Neutrophil (primary cell): ENCODE measurements at regions not wholly inside any gene's neighbourhood (a gene's known extent, or its start where the extent isn't known, plus 50 kb on each side); places are given as distances from the start of the nearest gene placed in this dataset.

Experiments
- H3K27ac ChIP-seq: fragments of 200-600 bp; sonication (generic); 2 replicates; pipeline ENCODE4 v1.5.1; 2016; ENCODE audit warnings: mild to moderate bottlenecking, moderate library complexity
- H3K27me3 ChIP-seq: fragments of 200-600 bp; sonication (generic); 2 replicates; pipeline ENCODE4 v1.6.0; 2016; ENCODE audit warnings: mild to moderate bottlenecking
- H3K36me3 ChIP-seq: fragments of 200-600 bp; sonication (generic); 2 replicates; pipeline ENCODE4 v1.5.1; 2017
- H3K4me1 ChIP-seq, 2 experiments: fragments of 200-600 bp in 1 of 2; sonication (generic) in 1 of 2; 1 replicate in 1 of 2; 2 replicates in 1 of 2; pipeline versions ENCODE4 v1.5.1 to v1.6.1; 2013 to 2016; ENCODE audit warnings: low read depth in 1 of 2, low read length in 1 of 2, mild to moderate bottlenecking in 1 of 2, moderate library complexity in 1 of 2; ENCODE audit not compliant: control insufficient read depth in 1 of 2, insufficient read depth in 1 of 2
- H3K4me3 ChIP-seq, 2 experiments: fragments of 200-600 bp in 1 of 2; sonication (generic) in 1 of 2; 1 replicate in 1 of 2; 2 replicates in 1 of 2; pipeline ENCODE4 v1.5.1; 2013 to 2016; ENCODE audit warnings: low read depth in 1 of 2, low read length in 1 of 2, mild to moderate bottlenecking in 1 of 2, moderate library complexity in 1 of 2
- H3K9me3 ChIP-seq: fragments of 200-600 bp; sonication (generic); 2 replicates; pipeline ENCODE4 v1.5.1; 2016
- CTCF ChIP-seq: fragments of 200-600 bp; sonication (generic); IDR thresholded peaks from 2 replicates; pipeline ENCODE4 v1.5.1; 2016; ENCODE audit warnings: antibody characterized with exemption

GRCh38 chr12:91968777-91969171, 176.9 kb downstream of the BTG1 start:
- H3K27me3 ChIP-seq = no peaks in the 10 kb centered on the region
- no peaks in the 10 kb centered on the region for H3K4me1 ChIP-seq
- no peaks in the 10 kb centered on the region for H3K36me3 ChIP-seq
- no peak overlapping the region for H3K27ac ChIP-seq
- no peaks in the 10 kb centered on the region for H3K9me3 ChIP-seq
- no peak for TF ChIP-seq CTCF
- no peak overlapping the region for H3K4me3 ChIP-seq

GRCh38 chr12:91968076-91968776, 177.4 kb downstream of the BTG1 start:
- H3K27me3 ChIP-seq = no peaks in the 10 kb centered on the region
- no peak for TF ChIP-seq CTCF
- H3K36me3 ChIP-seq = no peaks in the 10 kb centered on the region
- H3K4me1 ChIP-seq = no peaks in the 10 kb centered on the region
- H3K9me3 ChIP-seq = no peaks in the 10 kb centered on the region
- H3K4me3 ChIP-seq = no peak overlapping the region
- H3K27ac ChIP-seq = no peak overlapping the region

DNA sequence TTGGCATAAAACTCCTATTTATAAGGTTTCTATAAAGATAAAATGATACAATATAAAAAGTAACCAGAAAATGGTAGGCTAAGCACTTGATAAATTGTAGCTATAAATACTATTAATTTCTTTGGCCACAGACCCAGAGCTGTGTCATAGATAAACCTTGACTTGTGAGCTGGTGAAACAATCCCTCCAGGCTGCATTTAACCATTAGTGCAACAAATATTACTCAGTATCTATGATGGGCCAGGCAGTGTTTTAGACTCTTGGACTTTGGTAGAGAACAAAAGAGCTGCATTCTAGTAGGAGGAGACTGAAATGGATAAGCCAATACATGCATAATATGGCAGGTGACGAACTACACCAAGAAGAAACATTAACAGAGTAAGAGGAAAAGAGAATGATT, 178.1 kb downstream of the BTG1 start:
- TF ChIP-seq CTCF = no peak

GRCh38 chr12:91965781-91966180, 179.9 kb downstream of the BTG1 start:
- no peaks in the 10 kb centered on the region for H3K36me3 ChIP-seq
- no peaks in the 10 kb centered on the region for H3K9me3 ChIP-seq
- no peak overlapping the region for H3K4me3 ChIP-seq
- H3K27ac ChIP-seq = no peak overlapping the region
- no peaks in the 10 kb centered on the region for H3K4me1 ChIP-seq
- H3K27me3 ChIP-seq = no peaks in the 10 kb centered on the region
- TF ChIP-seq CTCF = no peak

More for the DNA sequence above, 178.1 kb downstream of the BTG1 start:
- no peaks in the 10 kb centered on the region for H3K36me3 ChIP-seq
- H3K27me3 ChIP-seq = no peaks in the 10 kb centered on the region
- no peaks in the 10 kb centered on the region for H3K4me1 ChIP-seq
- no peak overlapping the region for H3K27ac ChIP-seq
- no peak overlapping the region for H3K4me3 ChIP-seq
- H3K9me3 ChIP-seq = no peaks in the 10 kb centered on the region

- Histone ChIP-seq H3K27ac (no peak overlapping the region), H3K4me3 (no peak overlapping the region), H3K4me1 (no peaks in the 10 kb centered on the region), H3K9me3 (no peaks in the 10 kb centered on the region), H3K36me3 (no peaks in the 10 kb centered on the region), H3K27me3 (no peaks in the 10 kb centered on the region)
- no peak for TF ChIP-seq CTCF
Observed at GRCh38 chr12:91964501-91964900, 181.1 kb downstream of the BTG1 start.
